HG02571 (cell line): ENCODE measurements at regions not wholly inside any gene's neighbourhood (a gene's known extent, or its start where the extent isn't known, plus 50 kb on each side); places are given as distances from the start of the nearest gene placed in this dataset.

Experiments
- ATAC-seq: cut with Tn5 transposase; IDR thresholded peaks from one replicate; pipeline ENCODE4 v1.9.1; 2021; ENCODE audit warnings: mild to moderate bottlenecking, moderate library complexity; ENCODE audit not compliant: unreplicated experiment

GRCh38 chr1:68332041-68332440 is 99.7 kb upstream of the WLS start:
- ATAC-seq: no peak

- no peak for ATAC-seq
These were observed 99.0 kb upstream of the WLS start for GRCh38 chr1:68331117-68331865.

GRCh38 chr1:68330391-68330790 is 98.1 kb upstream of the WLS start:
- no peak for ATAC-seq

DNA sequence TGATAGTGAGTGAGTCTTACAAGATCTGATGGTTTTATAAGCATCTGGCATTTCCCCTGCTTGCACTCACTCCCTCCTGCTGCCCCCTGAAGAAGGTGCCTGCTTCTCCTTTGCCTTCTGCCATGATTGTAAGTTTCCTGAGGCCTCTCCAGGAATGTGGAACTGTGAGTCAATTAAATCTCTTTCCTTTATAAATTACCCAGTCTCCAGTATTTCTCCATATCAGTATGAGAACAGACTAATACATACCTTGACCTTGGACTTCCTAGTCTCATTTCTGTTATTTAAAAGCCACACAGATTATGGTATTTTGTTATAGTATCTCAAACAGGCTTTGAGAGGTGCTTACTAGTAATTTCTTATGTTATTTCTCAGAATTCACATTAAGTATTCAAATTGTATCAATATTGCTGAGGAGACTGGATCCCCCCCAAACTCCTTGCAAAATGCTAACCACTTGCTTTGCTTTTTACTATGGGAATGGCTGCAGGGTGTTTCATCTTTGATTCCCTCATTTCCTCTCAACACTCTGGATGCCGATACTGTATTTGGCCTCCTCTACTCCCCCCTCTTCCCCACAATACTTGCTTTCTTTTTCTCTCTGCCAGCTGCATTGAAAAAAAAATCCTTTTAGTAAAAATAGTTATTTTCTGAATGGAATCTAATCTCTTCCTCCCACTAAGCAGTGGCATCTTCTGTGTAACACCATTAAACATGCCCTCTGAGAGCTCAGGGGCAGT is 96.9 kb upstream of the WLS start:
- no peak for ATAC-seq

DNA sequence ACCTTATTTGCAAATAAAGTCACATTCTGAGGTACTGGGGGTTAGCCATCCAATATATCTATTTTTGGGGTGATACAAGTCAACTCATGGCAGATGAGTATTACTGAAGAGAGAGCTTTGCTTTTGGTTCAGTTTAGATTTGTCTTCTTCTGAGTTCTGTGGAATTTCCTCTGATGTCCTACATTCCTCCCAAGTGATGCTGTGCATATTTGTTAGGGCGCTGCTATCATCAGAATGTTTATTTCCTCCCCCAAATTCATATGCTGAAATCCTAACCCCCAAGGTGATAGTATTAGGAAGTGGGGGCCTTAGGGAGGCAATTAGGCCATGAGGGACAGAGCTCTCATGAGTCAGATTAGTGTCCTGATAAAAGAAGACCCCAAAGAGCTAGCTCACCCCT is 96.2 kb upstream of the WLS start:
- ATAC-seq: no peak

DNA sequence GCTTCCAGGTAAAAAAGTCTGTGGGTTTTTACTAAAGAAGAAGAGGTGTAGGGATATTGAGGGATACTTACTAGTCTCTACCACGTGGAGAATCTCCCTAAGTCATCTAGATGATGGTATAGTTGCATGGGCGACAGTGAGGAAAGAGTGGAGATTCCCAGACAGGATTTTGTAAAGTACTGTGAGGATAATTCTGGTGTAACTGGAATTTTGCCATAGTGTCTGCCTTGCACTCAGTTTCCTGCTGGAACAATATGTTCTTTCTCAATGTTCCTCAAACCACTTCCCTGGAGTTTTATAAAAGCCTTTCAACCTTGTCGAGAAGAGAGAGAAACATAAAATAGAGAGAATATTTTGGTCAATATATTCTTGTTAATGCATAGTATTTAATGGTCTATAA is 95.1 kb upstream of the WLS start:
- ATAC-seq: no peak

GRCh38 chr1:68326481-68326880 is 94.2 kb upstream of the WLS start:
- ATAC-seq: no peak

- ATAC-seq: no peak
These were observed 92.0 kb upstream of the WLS start for GRCh38 chr1:68324316-68324715.

DNA sequence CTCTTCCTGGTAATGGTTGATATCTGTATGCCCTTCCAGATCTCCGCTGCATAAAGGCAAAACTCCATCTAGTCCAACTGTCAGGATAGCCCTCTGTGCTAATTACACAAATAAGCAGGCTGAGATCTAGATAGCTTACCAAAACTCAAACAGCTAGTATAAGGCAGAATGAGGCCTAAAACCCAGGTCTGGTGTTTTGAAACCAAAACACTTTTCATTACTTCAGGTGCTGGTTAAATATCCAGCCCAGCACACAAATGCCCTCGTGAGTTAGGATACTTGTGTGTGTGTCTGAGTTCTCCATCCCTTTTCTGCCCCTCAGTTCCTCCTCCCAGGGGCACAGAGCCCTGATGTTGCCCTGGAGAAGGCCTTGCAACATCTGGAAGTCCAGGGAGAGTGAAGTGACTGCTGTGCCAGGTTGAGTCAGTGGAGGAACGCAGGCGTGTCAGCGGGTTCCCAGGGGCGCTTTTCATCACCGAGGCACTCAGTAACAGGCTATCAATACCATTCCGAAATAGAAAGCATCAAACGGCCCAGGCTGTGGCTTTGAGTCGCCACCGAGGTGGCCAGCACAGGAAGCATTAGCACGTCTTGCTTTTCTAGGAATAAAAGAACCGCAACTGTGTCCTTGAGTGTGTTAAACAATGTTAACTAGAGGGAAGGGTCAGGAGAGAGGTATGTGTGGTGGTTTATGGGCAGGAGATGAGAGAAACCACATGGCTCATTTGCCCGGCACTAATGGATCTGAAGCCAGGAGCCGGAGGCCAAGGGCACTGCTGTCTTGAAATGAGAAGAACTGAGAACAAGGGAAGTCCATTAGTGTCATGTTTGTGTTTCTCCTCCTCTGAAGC is 90.7 kb upstream of the WLS start:
- no peak for ATAC-seq

DNA sequence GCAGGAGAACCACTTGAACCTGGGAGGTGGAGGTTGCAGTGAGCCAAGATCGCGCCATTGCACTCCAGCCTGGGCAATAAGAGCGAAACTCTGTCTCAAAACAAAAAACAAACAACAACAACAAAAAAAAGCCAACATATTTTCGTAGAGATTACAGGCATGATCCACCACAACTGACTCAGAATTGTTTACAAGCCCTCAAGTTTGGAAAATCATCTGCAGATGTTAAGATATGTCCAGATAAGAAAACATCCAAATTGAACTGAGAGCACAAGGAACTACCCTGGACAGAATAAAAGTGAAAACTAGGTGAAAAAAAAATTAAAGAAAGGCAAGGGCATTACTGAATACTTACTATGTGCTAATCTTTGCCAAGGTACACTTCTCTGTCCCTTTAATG is 89.8 kb upstream of the WLS start:
- ATAC-seq: no peak

DNA sequence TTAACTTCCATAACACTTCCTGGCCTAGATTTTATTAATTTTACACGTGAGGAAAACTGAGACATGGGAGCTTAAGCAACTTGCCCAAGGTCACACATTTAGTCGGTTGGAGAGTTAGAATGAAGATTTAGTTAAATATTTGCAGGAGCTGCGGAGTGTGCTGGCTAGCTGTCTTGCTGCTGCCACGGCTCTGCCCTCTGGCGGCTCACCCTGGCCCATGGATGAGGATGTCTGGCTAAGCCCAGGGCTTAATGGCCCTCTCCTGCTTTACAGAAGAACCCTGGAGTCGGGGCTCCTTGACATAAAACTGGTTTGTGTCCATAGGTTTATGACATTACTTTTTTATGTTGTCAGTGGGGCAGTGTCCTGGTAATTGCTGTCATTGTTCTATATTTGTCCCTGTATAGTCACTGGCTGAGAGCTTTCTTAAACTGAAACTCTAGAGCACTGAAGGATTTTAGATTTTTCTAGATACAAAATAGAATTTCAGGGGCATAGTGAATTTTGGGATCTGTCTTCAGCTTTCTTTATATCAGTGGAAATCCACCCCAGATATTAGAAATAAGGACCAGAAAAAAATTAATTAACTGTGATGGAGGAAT is 88.9 kb upstream of the WLS start:
- ATAC-seq: no peak

GRCh38 chr1:68320349-68320748 is 88.0 kb upstream of the WLS start:
- ATAC-seq: no peak

DNA sequence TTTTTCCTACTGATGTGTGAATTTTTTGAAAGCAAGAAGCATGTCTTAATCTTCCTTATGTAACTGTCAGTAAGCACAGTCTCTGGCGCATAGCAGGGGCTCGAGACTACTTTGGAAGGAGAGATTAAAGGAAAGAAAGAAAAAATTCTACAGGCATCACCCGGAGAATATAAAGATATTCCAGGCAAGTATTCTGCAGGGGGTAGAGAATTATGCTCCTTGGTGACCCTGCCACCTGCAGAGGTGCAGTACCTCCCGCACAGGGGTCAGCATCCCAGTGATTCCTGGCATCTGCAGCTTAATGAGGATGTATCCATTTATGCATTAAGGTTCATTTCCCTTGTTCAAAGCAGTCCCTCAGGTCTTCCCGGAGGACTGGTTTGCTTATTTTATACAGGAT is 87.6 kb upstream of the WLS start:
- no peak for ATAC-seq

GRCh38 chr1:68317543-68317942 is 85.2 kb upstream of the WLS start:
- ATAC-seq: no peak

DNA sequence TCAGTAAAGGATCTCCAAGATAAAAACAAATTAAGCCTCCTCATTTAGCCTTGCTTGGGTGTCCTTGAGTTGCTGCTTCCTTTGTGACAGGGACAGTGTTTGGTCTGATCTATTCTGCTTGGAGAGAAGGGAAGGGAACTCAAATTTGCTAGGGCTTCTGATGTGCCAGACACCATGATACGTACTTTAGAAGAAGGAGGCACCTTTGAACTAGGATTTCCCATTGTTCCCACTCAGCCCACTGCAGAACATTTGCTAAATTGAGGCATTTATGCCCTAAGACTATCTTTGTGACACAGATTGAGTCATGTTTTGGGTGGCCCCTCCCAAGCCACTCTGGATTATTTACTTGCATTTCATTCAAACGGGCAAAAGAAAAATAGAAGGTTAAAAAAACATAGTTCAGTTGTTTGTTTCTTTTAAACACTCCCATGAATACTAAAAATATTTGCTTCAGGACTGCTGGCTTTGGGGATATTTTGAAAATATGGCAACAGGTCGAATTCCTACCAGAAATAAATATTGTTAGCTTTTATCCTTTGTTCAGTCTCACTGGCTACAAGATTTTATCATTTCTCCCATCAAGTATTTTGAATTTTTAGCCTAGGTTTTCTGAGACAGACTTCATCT is 81.9 kb upstream of the WLS start:
- no peak for ATAC-seq

DNA sequence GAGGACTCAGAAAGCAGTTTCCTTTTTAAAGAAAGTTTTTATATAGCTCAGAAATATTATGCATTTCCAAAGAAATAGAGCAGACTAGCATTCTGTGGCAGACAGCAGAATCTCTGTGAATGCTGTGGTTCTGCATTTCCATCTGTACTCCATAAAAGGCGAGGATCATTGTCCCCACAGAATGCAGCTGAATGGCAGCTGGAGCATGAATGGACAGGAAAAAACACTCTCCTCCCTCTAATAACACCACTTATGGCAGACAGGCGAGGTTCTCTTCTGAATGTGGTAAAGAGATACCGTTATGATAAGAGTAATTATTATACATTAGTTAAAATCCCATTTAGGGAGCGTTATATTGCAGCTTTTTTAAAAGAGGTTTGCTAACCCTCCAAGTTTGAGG is 81.4 kb upstream of the WLS start:
- ATAC-seq: no peak

DNA sequence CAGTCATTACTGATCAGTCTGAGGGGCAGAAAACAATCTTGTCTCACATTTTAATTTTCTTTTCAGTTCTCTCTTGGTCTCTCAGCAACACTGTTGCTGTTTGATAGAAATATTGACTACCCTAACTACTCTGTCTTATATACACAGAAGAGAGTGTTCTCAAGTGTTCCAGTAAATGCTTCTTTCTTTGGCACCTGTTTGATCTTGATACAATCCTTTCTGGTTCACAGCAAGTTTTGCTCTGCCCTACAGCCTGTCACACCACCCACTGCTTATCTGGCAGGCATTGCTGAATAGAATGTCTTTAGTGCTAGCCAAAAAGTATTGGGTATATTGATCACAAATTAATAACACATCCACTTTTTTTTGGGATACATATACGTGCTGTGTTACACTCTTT is 75.7 kb upstream of the WLS start:
- ATAC-seq: no peak

- no peak for ATAC-seq
These were observed 75.1 kb upstream of the WLS start for GRCh38 chr1:68307378-68307787.

- ATAC-seq: no peak
These were observed 69.2 kb upstream of the WLS start for GRCh38 chr1:68301471-68302001.

- ATAC-seq: no peak
These were observed 62.2 kb upstream of the WLS start for GRCh38 chr1:68294367-68295066.
